Gastroesophageal sphincter (tissue), 4 donors: ENCODE measurements at regions not wholly inside any gene's neighbourhood (a gene's known extent, or its start where the extent isn't known, plus 50 kb on each side); places are given as distances from the start of the nearest gene placed in this dataset.

Experiments used
- ATAC-seq: fragments of 150-250 bp; one replicate; pipeline ENCODE4 v1.9.1; 2016; ENCODE audit warnings: mild to moderate bottlenecking, moderate library complexity
- H3K27ac ChIP-seq, 4 donors: fragments of 200-600 bp; sonication (generic) in 3 of 4; 1 replicate in 3 of 4; 2 replicates in 1 of 4; pipeline ENCODE4 v1.5.1; 2016 to 2019
- H3K27me3 ChIP-seq: fragments of 200-600 bp; sonication (generic); one replicate; pipeline ENCODE4 v1.5.1; 2019
- H3K36me3 ChIP-seq, 2 donors: fragments of 200-600 bp; sonication (generic); one replicate each; pipeline ENCODE4 v1.5.1; 2019; ENCODE audit warnings: control low read depth in 1 of 2
- H3K4me1 ChIP-seq, 3 donors: fragments of 200-600 bp; sonication (generic); 1 replicate in 2 of 3; 2 replicates in 1 of 3; pipeline ENCODE4 v1.5.1; 2016 to 2019; ENCODE audit warnings: control low read depth in 2 of 3
- H3K4me3 ChIP-seq, 2 donors: fragments of 200-600 bp; sonication (generic); one replicate each; pipeline ENCODE4 v1.5.1; 2019; ENCODE audit warnings: mild to moderate bottlenecking in 1 of 2, moderate library complexity in 1 of 2
- H3K9me3 ChIP-seq, 3 donors: fragments of 200-600 bp; sonication (generic); one replicate each; pipeline ENCODE4 v1.5.1; 2017 to 2019; ENCODE audit warnings: control low read depth in 2 of 3
- EP300 ChIP-seq: sonication (generic); formaldehyde crosslinking; IDR thresholded peaks from one replicate; pipeline ENCODE4 v1.6.1; 2017; ENCODE audit warnings: antibody characterized with exemption, mild to moderate bottlenecking
- POLR2A ChIP-seq, 2 donors: fragments of 450-650 bp; IDR thresholded peaks; one replicate each; pipeline ENCODE4 v1.6.1; 2017; ENCODE audit warnings: antibody characterized with exemption in 2 of 2, mild to moderate bottlenecking in 2 of 2, moderate library complexity in 1 of 2
- POLR2AphosphoS5 ChIP-seq: sonication (generic); formaldehyde crosslinking; IDR thresholded peaks from one replicate; pipeline ENCODE4 v1.6.1; 2017; ENCODE audit warnings: antibody characterized with exemption
- WGBS, 2 donors: methylation state at CpG; one replicate each; pipeline ENCODE4 v1.1.5; 2018; ENCODE audit warnings: low coverage in 1 of 2; 5-methylcytosine and 5-hydroxymethylcytosine counted together
- TF ChIP-seq, protein P1 (sequence below), 4 experiments: fragments of 200-600 bp in 2 of 4; fragments of 450-650 bp in 2 of 4; sonication (generic) in 1 of 4; IDR thresholded peaks; one replicate each; pipeline ENCODE4 v1.5.1; 2017 to 2019; ENCODE audit warnings: antibody characterized with exemption in 4 of 4, mild to moderate bottlenecking in 2 of 4, moderate library complexity in 2 of 4

GRCh38 chr5:106727071-106727470, 943.7 kb downstream of the EFNA5 start:
- no peaks in the 10 kb centered on the region for H3K36me3 ChIP-seq
- TF ChIP-seq POLR2AphosphoS5, result no peak
- TF ChIP-seq EP300, result no peak
- TF ChIP-seq POLR2A (IDR thresholded peaks at IDR 0.05), result no peak
- TF ChIP-seq, protein P1, sequence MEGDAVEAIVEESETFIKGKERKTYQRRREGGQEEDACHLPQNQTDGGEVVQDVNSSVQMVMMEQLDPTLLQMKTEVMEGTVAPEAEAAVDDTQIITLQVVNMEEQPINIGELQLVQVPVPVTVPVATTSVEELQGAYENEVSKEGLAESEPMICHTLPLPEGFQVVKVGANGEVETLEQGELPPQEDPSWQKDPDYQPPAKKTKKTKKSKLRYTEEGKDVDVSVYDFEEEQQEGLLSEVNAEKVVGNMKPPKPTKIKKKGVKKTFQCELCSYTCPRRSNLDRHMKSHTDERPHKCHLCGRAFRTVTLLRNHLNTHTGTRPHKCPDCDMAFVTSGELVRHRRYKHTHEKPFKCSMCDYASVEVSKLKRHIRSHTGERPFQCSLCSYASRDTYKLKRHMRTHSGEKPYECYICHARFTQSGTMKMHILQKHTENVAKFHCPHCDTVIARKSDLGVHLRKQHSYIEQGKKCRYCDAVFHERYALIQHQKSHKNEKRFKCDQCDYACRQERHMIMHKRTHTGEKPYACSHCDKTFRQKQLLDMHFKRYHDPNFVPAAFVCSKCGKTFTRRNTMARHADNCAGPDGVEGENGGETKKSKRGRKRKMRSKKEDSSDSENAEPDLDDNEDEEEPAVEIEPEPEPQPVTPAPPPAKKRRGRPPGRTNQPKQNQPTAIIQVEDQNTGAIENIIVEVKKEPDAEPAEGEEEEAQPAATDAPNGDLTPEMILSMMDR (IDR thresholded peaks at IDR 0.05), result no peak
- H3K4me3 ChIP-seq, result no peak overlapping the region
- WGBS, 2 donors, result 88 to 97% methylated on average over 2 of the region's 2 CpGs
- ATAC-seq, result no peak
- no peaks in the 10 kb centered on the region for H3K4me1 ChIP-seq
- no peak overlapping the region for H3K27ac ChIP-seq
- H3K9me3 ChIP-seq, result peaks cover 0 to 10% (median 0%) of the 10 kb centered on the region in 3 donors
- no peaks in the 10 kb centered on the region for H3K27me3 ChIP-seq

DNA sequence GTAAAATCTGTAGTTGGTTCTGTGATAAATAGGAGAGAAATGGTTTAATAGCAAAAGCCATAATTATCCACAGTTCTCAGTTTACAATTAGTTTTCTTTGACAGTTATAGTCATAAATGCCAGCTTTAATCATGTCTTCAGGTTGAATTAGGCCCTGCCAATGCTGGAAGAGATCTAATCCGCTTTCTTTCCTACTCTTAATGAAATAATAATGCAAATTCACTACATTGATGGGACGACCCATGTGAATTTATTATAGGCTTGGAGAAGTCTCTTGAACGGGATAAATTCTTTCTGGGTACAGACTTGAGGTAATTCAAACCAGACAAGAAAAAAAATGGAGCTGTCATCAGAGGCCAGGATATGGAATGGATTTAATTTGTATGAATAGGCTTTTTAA, 950.4 kb downstream of the EFNA5 start:
- H3K4me1 ChIP-seq, result no peaks in the 10 kb centered on the region
- H3K36me3 ChIP-seq, result no peaks in the 10 kb centered on the region
- no peak for ATAC-seq
- 54 to 73% methylated on average over 3 of the region's 3 CpGs for WGBS, 2 donors
- H3K4me3 ChIP-seq, result no peak overlapping the region
- TF ChIP-seq POLR2A (IDR thresholded peaks at IDR 0.05), result no peak
- TF ChIP-seq, protein P1 (IDR thresholded peaks at IDR 0.05), result no peak
- no peak for TF ChIP-seq EP300
- no peak for TF ChIP-seq POLR2AphosphoS5
- no peaks in the 10 kb centered on the region for H3K9me3 ChIP-seq
- no peak overlapping the region for H3K27ac ChIP-seq
- no peaks in the 10 kb centered on the region for H3K27me3 ChIP-seq

DNA sequence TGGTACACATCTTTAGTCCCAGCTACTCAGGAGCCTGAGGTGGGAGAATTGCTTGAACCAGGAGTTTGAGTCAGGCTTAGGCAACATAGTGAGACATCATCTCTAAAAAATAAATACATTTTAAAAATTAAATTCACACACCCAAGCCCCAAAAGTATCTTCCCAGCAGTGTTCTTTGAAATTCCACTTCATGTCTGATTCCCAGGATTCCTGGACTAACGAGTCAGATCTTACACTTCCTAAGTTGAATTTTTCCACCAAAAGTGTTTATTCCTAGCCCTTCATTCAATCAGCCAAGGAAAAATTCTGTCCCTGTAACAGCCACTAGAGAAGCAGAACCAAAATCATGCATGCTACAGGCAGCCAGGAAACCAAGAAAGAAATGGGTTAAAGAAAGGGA, 970.9 kb downstream of the EFNA5 start:
- Histone ChIP-seq H3K36me3 (no peaks in the 10 kb centered on the region), H3K9me3 (no peaks in the 10 kb centered on the region), H3K27me3 (no peaks in the 10 kb centered on the region), H3K27ac (no peak overlapping the region), H3K4me3 (no peak overlapping the region), H3K4me1 (no peaks in the 10 kb centered on the region)
- WGBS, 2 donors, result 80 to 86% methylated on average over 1 of the region's 1 CpG
- no peak for ATAC-seq
- TF ChIP-seq, protein P1 (IDR thresholded peaks at IDR 0.05), result no peak
- no peak for TF ChIP-seq POLR2A (IDR thresholded peaks at IDR 0.05)

- no peaks in the 10 kb centered on the region for H3K27me3 ChIP-seq
- ATAC-seq, result no peak
- H3K4me3 ChIP-seq, result no peak overlapping the region
- H3K36me3 ChIP-seq, result no peaks in the 10 kb centered on the region
- H3K9me3 ChIP-seq, result no peaks in the 10 kb centered on the region
- H3K4me1 ChIP-seq, result no peaks in the 10 kb centered on the region
- H3K27ac ChIP-seq, result no peak overlapping the region
- TF ChIP-seq, protein P1 (IDR thresholded peaks at IDR 0.05), result no peak
- WGBS, 2 donors, result 53 to 76% methylated on average over 3 to 5 of the region's 6 CpGs
These were observed 971.5 kb downstream of the EFNA5 start for GRCh38 chr5:106699198-106699597.

DNA sequence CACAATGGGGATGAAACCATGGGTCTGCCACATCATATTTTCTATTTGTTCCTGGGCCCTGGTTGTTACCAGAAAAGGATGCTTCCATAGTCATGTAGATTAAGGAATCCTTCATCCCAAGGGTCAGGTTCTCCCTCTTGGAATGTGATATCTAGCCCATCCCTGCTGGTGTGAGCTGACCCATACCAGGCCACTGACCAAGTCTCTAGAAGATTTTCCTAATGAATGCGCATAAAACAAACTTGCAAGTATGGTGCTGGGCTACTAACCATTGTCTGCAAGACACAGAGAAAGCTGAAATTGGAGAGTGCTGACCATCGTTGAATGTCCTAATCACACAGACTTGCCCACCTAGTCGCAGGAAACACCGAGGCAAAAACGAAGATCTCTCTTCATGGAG, 972.6 kb downstream of the EFNA5 start:
- no peaks in the 10 kb centered on the region for H3K36me3 ChIP-seq
- H3K27ac ChIP-seq, result no peak overlapping the region
- no peak for TF ChIP-seq EP300
- TF ChIP-seq, protein P1 (IDR thresholded peaks at IDR 0.05), result no peak
- TF ChIP-seq POLR2A (IDR thresholded peaks at IDR 0.05), result no peak
- no peak for TF ChIP-seq POLR2AphosphoS5
- H3K9me3 ChIP-seq, result no peaks in the 10 kb centered on the region
- H3K27me3 ChIP-seq, result no peaks in the 10 kb centered on the region
- ATAC-seq, result no peak
- no peak overlapping the region for H3K4me3 ChIP-seq
- H3K4me1 ChIP-seq, result no peaks in the 10 kb centered on the region
- 88 to 95% methylated on average over 3 to 5 of the region's 5 CpGs for WGBS, 2 donors
